Activated B cell treated with CpG ODN at 0.5 μM for 24 hours (primary cell): ENCODE measurements at regions not wholly inside any gene's neighbourhood (a gene's known extent, or its start where the extent isn't known, plus 50 kb on each side); places are given as distances from the start of the nearest gene placed in this dataset.
"Not testable (repeated sequence)": the region's sequence is repeated elsewhere in the genome, so short reads cannot be mapped to it uniquely, and the experiment has no call there.

ENCODE experiments used
- ATAC-seq: fragments of 200-7000 bp; cut with Tn5 transposase; one replicate; pipeline ENCODE4 v1.10.0; 2021; ENCODE audit warnings: low read depth, mild to moderate bottlenecking, moderate library complexity
- CTCF ChIA-PET: fragments of 350-600 bp; sonication (Branson Sonifier 250); formaldehyde crosslinking; loops from one replicate; lab custom pipeline; 2021; ENCODE audit warnings: antibody characterized with exemption; lab: Charles Lee
- POLR2A ChIA-PET: fragments of 350-600 bp; sonication (Branson Sonifier 250); formaldehyde crosslinking; loops from one replicate; lab custom pipeline; 2021; ENCODE audit warnings: antibody characterized with exemption; lab: Charles Lee
- DNase-seq: peaks from one replicate; pipeline ENCODE4 v3.0.0; 2022
- H3K27ac Mint-ChIP-seq: one replicate; pipeline ENCODE4 v1.8.0; 2020; ENCODE audit warnings: mixed read lengths
- H3K27me3 Mint-ChIP-seq: one replicate; pipeline ENCODE4 v1.8.0; 2021; ENCODE audit warnings: mixed read lengths
- H3K36me3 Mint-ChIP-seq: one replicate; pipeline ENCODE4 v1.8.0; 2021; ENCODE audit warnings: low read depth, mixed read lengths
- H3K4me1 Mint-ChIP-seq: one replicate; pipeline ENCODE4 v1.8.0; 2021; ENCODE audit warnings: mixed read lengths
- H3K4me3 Mint-ChIP-seq: one replicate; pipeline ENCODE4 v1.8.0; 2020; ENCODE audit warnings: mild to moderate bottlenecking, mixed read lengths
- H3K9me3 Mint-ChIP-seq: one replicate; pipeline ENCODE4 v1.8.0; 2020; ENCODE audit warnings: mixed read lengths
- intact Hi-C: fragments of 100-400 bp; cut with micrococcal nuclease; formaldehyde crosslinking; loops from one replicate; pipeline ENCODE4 v1.15.1; 2024
- TF ChIP-seq, protein P1 (sequence below): fragments of 200-600 bp; IDR thresholded peaks from one replicate; pipeline ENCODE4 v1.8.0; 2022; ENCODE audit warnings: antibody characterized with exemption, mild to moderate bottlenecking

DNA sequence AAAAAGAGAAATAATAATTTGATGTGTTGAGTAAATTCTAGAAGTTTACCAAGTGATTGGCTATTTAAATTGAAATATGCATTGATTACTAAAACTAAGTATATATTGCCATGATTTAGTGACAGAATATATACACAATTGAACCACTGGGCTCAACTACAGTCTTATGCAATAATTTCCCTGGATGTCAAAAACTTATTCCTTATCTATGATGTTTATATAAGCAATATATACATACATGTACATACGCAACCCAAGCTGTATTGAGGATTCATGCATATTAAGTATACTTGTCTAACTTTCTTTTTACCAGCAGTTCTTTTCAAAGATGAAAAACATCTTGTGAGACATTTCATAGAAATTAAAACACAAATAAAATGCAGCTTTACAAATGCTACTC lies 165.8 kb downstream of the ZIC4 start:
- POLR2A ChIA-PET = no interaction called here
- TF ChIP-seq, protein P1, sequence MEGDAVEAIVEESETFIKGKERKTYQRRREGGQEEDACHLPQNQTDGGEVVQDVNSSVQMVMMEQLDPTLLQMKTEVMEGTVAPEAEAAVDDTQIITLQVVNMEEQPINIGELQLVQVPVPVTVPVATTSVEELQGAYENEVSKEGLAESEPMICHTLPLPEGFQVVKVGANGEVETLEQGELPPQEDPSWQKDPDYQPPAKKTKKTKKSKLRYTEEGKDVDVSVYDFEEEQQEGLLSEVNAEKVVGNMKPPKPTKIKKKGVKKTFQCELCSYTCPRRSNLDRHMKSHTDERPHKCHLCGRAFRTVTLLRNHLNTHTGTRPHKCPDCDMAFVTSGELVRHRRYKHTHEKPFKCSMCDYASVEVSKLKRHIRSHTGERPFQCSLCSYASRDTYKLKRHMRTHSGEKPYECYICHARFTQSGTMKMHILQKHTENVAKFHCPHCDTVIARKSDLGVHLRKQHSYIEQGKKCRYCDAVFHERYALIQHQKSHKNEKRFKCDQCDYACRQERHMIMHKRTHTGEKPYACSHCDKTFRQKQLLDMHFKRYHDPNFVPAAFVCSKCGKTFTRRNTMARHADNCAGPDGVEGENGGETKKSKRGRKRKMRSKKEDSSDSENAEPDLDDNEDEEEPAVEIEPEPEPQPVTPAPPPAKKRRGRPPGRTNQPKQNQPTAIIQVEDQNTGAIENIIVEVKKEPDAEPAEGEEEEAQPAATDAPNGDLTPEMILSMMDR = no peak
- intact Hi-C loops = no loop called here
- Mint-ChIP-seq H3K9me3 (no peaks in the 10 kb centered on the region), H3K36me3 (no peaks in the 10 kb centered on the region), H3K27ac (no peak overlapping the region), H3K4me3 (no peak overlapping the region), H3K27me3 (no peaks in the 10 kb centered on the region), H3K4me1 (no peaks in the 10 kb centered on the region)
- ATAC-seq (no peak), DNase-seq (no peak)
- CTCF ChIA-PET = no interaction called here

- intact Hi-C loops = no loop called here
- H3K27me3 Mint-ChIP-seq = no peaks in the 10 kb centered on the region
- ATAC-seq (no peak), DNase-seq (no peak)
- H3K36me3 Mint-ChIP-seq = no peaks in the 10 kb centered on the region
- H3K4me3 Mint-ChIP-seq = no peak overlapping the region
- CTCF ChIA-PET = no interaction called here
- POLR2A ChIA-PET = no interaction called here
- no peaks in the 10 kb centered on the region for H3K9me3 Mint-ChIP-seq
- TF ChIP-seq, protein P1 = no peak
- no peaks in the 10 kb centered on the region for H3K4me1 Mint-ChIP-seq
- no peak overlapping the region for H3K27ac Mint-ChIP-seq
Observed at GRCh38 chr3:147237991-147238390, 168.4 kb downstream of the ZIC4 start.

- intact Hi-C loops, CTCF ChIA-PET, ATAC-seq, H3K4me1 Mint-ChIP-seq, H3K27me3 Mint-ChIP-seq, H3K27ac Mint-ChIP-seq, H3K36me3 Mint-ChIP-seq, H3K9me3 Mint-ChIP-seq, POLR2A ChIA-PET, DNase-seq, H3K4me3 Mint-ChIP-seq: not testable (repeated sequence)
Observed at GRCh38 chr3:147231980-147232379, 174.4 kb downstream of the ZIC4 start.

GRCh38 chr3:147231111-147231510 lies 175.2 kb downstream of the ZIC4 start:
- Mint-ChIP-seq H3K4me1 (no peaks in the 10 kb centered on the region), H3K4me3 (no peak overlapping the region), H3K36me3 (no peaks in the 10 kb centered on the region), H3K27ac (no peak overlapping the region), H3K27me3 (no peaks in the 10 kb centered on the region), H3K9me3 (no peaks in the 10 kb centered on the region)
- CTCF ChIA-PET = no interaction called here
- no peak for DNase-seq
- POLR2A ChIA-PET = no interaction called here
- intact Hi-C loops = no loop called here
- no peak for ATAC-seq
- TF ChIP-seq, protein P1 = no peak

GRCh38 chr3:147222291-147222690 lies 184.1 kb downstream of the ZIC4 start:
- ChIA-PET POLR2A (no interaction called here), CTCF (no interaction called here)
- intact Hi-C loops = no loop called here
- Mint-ChIP-seq H3K4me1 (no peaks in the 10 kb centered on the region), H3K36me3 (no peaks in the 10 kb centered on the region), H3K4me3 (no peak overlapping the region), H3K27ac (no peak overlapping the region), H3K27me3 (no peaks in the 10 kb centered on the region), H3K9me3 (no peaks in the 10 kb centered on the region)
- TF ChIP-seq, protein P1 = no peak
- DNase-seq (no peak), ATAC-seq (no peak)

- intact Hi-C loops = no loop called here
- H3K27ac Mint-ChIP-seq = no peak overlapping the region
- CTCF ChIA-PET = no interaction called here
- H3K36me3 Mint-ChIP-seq = no peaks in the 10 kb centered on the region
- H3K4me1 Mint-ChIP-seq = no peaks in the 10 kb centered on the region
- no peak for DNase-seq
- H3K27me3 Mint-ChIP-seq = no peaks in the 10 kb centered on the region
- no peaks in the 10 kb centered on the region for H3K9me3 Mint-ChIP-seq
- no peak overlapping the region for H3K4me3 Mint-ChIP-seq
- no peak for ATAC-seq
- TF ChIP-seq, protein P1 = no peak
- POLR2A ChIA-PET = no interaction called here
Observed at GRCh38 chr3:147218965-147219364, 187.4 kb downstream of the ZIC4 start.
